ENCODE measurements at regions not wholly inside any gene's neighbourhood (a gene's known extent, or its start where the extent isn't known, plus 50 kb on each side); places are given as distances from the start of the nearest gene placed in this dataset.

- DNase-seq (ENCODE audit: low spot score), result peak; percentile 78
Observed at GRCh38 chr14:98808494-98809407, 463.2 kb downstream of the BCL11B start.

- DNase-seq (ENCODE audit: low spot score), result no peak
Observed at GRCh38 chr14:98816195-98816594, 455.8 kb downstream of the BCL11B start.

DNA sequence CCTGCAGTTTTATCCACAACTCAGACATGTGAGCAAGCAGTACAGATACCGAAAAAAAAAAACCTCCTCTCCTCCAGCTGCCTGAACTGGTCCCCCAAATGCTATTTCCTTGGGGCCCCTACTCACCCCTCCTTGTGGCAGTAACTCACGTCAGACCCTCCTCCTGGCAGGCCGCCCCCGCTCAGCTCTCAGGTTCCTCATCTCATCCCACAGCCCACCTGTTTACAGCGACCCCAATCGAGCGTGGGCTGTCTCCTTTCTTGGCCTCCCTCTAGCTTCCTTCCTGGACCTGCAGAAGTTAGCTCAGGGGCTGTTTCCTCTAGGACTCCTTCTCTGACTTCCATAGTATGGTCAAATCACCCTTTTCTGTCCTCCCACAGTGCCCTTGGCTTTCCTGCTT, 455.3 kb downstream of the BCL11B start:
- no peak for DNase-seq (ENCODE audit: low spot score)

DNA sequence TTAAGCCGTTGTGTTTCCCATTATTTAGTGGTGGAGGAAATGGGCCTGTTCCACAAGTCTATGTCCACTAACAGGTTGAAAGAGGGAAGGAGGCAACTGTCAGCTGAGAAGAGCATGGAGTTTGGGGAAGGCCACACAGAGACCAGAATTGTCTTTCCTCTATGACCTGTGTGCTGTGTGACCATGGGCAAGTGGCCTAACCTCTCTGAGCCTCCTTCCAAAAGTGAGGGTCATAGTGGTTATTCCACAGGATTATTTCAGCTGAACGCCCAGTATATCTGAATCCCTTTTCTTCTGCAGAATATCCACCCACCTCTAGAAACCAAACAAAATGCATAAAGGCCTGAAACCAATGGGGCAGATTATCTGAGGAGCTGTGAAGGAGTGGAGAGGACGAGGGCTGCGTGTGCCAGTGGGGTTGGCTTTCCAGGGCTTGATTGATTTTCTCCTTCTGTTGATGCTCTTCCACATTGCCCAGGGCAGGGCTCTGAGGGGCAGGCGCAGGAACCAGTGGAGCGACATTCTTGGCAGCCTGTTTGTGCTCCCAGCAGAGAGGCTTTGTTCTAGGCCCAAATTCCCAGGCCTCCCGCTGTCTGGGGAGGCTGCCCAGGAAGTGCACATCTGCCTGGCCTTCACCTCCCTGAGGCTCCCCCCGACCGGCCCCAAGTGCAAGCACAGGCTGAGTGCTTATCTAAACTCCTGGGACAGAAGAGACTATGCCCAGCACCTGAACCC, 452.7 kb downstream of the BCL11B start:
- DNase-seq (ENCODE audit: low spot score), result peak; percentile 85

DNA sequence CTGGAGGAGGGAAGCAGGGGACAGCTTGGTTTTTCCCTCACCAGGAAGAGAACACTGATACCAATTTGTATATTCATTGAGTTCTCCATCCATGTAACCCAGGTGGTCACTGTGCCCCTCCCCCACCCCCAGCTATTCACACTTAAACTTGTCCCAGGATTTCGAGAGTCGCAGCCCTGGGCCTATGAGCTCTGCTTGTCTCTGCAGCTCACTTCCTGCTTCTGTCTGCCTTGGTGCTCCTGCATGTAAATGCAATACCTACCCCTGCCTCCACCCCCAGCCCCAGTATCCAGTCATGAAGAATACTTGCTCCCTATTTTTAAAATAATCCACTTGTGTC, 452.2 kb downstream of the BCL11B start:
- no peak for DNase-seq (ENCODE audit: low spot score)

DNA sequence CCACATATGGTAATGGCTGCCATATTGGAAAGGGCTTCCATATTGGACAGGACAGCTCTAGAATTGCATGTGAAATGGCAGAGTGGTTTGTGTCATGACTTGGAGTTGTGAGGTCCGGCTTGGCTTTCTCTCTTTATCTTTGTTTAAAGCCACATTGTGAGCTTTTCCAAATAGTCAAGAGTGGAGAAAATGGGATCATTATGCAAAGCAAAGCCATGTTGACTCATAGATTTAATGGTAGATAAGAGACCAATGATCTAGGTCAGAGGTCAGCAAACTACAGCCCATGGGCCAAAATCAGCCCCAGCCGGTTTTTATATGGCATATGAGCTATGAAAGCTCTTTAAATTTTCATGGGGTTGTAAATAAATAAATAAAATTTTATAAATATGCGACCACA, 449.1 kb downstream of the BCL11B start:
- DNase-seq (ENCODE audit: low spot score), result no peak

- no peak for DNase-seq (ENCODE audit: low spot score)
Observed at GRCh38 chr14:98826618-98827017, 445.4 kb downstream of the BCL11B start.

DNA sequence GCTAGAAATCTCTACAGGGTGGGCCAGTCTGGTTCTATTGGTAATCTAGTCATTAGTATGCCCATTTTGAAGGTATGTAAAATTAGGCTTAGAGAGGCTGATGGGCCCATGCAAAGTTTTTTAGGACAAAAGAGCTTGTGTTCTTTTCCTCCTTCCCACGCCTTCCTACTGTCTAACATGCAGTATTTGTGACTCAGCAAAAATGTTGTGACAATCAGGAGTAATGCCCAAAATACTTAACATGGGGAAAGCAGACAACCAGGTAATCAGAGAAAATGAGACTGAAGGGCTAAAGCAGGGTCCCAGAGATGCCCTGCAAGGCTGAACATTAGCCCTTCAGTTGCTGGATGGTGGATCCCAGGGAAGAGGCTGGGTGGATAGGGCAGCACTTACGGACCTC, 437.9 kb downstream of the BCL11B start:
- no peak for DNase-seq (ENCODE audit: low spot score)

- no peak for DNase-seq (ENCODE audit: low spot score)
Observed at GRCh38 chr14:98835051-98835824, 436.8 kb downstream of the BCL11B start.

GRCh38 chr14:98835825-98836100, 436.2 kb downstream of the BCL11B start:
- no peak for DNase-seq (ENCODE audit: low spot score)

GRCh38 chr14:98840091-98840490, 431.9 kb downstream of the BCL11B start:
- no peak for DNase-seq (ENCODE audit: low spot score)

DNA sequence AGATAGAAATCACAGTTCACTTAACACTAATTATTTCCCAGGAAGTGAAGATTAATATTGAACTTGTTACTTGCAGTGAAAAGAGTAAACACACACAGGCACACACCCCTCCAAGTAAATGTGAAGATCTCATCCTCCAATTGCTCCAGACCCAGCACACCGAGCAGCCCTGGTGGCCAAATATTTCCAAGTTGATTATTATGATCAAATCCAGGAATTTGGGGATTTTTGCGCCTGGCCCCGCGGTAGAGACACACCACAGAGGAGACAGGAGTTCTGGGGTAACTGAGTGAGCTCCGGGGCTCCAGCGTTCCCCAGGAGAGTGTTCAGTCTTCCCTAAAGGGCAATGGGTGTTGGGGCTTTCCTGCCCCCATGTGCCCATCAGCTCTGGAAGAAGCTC, 431.5 kb downstream of the BCL11B start:
- DNase-seq (ENCODE audit: low spot score), result no peak

DNA sequence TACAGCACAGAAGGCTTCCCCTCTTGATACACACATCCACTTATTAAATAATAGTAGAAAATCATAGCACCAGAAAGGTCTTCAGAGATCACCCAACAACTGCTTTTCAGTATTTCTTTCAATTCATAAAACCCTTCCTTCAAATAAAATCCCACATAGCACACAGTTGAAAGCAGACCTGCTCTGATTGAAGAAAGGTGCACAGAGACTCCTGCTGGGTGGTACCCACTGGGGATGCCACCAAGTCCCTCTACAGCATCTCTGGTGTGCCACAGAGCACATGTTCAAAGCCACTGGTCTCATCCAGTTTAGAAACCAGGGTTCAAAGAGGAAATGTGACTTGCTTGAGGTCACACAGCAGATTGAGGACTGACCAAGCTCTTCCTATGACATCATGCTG, 427.5 kb downstream of the BCL11B start:
- no peak for DNase-seq (ENCODE audit: low spot score)

- no peak for DNase-seq (ENCODE audit: low spot score)
Observed at GRCh38 chr14:98847521-98848468, 424.2 kb downstream of the BCL11B start.

DNA sequence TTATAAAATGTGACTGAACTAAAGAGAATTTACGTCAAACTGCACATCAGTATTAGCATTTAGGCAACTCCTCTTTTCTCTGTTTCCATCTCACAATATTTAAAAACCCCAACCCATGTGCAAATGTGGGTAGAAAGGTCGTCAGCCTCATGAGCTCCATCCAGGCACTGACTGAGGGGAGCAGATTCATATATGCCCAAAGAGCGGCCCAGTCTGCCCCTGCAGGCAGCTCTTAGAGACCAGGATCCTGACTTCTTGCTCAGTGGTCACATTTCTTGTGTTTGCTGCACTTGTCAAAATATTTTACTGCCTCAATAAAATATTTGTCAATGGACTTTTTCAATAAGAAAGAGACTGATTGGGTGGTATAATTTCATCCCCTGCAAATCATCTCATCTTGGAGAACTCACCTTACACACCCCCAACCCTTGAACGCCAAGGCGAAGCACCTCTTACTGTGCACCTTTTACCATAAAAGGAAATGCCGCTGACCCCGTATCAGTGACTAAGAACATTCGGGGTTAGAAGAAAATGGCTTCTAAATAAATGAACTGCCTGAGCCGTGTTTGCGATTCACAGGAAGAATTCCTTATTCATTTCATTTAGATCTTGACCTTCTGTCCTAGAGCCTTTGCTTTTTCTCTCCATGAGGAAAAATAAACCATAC, 418.8 kb downstream of the BCL11B start:
- no peak for DNase-seq (ENCODE audit: low spot score)

GRCh38 chr14:98855926-98856715, 415.9 kb downstream of the BCL11B start:
- no peak for DNase-seq (ENCODE audit: low spot score)

DNA sequence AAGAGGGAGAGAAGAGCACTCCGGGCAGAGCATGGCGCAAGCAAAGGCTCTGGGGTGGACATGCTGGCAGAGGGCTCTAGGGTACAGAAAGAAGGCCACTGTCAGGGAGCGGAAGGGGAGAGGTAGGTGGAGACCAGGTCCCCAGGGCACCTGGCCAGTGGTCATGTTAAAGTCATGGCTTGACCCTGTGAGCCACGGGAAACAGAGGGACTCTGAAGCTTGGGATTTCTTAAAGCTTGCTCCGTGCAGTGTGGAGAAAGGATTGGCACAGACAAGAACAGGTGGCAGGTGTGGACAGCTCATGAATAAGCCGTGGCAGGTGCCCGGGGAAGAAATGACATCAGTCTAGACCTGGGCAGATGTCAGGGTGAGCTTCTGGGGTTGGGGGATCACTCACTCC, 413.8 kb downstream of the BCL11B start:
- no peak for DNase-seq (ENCODE audit: low spot score)

DNA sequence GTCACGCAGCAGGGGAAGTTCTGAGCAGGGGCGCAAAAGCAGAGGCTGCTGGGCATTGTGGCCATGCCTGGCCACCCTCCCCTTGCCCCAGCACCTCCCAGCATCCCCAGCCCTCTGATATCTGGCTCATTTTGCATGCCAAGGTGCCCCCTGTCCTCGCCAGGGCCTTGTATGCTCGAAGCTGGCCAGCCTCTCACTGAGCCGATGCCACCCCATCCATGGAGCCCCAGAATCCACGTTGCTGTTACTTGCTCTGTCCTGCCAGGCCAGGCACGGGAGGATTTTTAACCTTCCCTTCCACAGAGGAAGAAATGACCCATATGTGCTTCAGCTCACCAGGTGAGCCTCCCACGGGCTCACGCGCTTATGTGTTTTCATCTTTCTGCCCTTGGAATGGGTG, 413.4 kb downstream of the BCL11B start:
- DNase-seq (ENCODE audit: low spot score), result no peak

DNA sequence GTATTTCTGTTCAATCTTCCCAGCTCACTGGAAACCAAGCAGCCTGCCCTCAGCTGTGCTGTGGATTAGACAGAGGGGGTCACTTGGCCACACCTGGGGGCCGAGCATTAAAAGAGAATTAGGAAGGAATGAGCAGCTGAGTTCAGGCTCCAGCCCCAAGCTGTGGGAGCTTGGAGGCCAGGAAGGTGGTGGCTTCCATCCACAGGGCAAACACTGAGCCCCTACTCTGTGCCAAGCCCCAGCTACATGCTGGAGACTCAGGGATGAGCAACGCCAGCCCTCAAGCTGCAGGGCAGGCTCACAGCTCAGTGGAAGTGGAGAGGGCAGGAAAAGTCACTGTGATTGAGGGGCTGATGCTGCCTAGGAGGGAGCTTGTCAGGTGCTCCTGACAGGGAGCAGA, 412.7 kb downstream of the BCL11B start:
- DNase-seq (ENCODE audit: low spot score), result no peak

DNA sequence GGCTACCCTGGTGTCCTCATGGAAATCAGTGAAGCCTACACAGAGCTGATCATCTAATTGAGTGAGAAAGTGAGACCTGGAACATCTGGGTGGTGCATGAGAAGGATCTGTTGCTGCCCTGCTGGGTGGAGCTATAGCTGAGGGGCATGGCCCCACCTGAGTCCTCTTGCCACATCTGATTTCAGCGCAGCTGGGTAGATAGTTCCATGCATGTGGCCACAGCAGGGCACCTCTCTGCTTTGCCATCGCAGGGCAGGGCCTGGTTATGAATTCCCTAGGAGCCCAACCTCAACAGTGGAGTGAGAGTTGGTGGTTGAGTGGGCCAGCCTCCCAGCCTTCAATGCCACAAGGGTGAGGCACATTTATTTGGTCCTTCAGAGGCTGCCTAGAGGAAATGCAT, 407.8 kb downstream of the BCL11B start:
- no peak for DNase-seq (ENCODE audit: low spot score)
